GM12872 (cell line): ENCODE measurements at regions not wholly inside any gene's neighbourhood (a gene's known extent, or its start where the extent isn't known, plus 50 kb on each side); places are given as distances from the start of the nearest gene placed in this dataset.

ENCODE experiments used
- CTCF ChIP-seq: IDR thresholded peaks from 3 replicates; pipeline ENCODE4 v1.5.1; 2011; ENCODE audit warnings: low read depth, mild to moderate bottlenecking, low read length, moderate library complexity; ENCODE audit not compliant: insufficient read depth

GRCh38 chrX:10794203-10794630 lies 173.8 kb upstream of the MID1 start:
- no peak for TF ChIP-seq CTCF

GRCh38 chrX:10795721-10796120 lies 175.3 kb upstream of the MID1 start:
- no peak for TF ChIP-seq CTCF

GRCh38 chrX:10797466-10797865 lies 177.1 kb upstream of the MID1 start:
- no peak for TF ChIP-seq CTCF

- TF ChIP-seq CTCF = no peak
These were observed 177.7 kb upstream of the MID1 start for GRCh38 chrX:10798041-10798440.

GRCh38 chrX:10800796-10801195 lies 180.4 kb upstream of the MID1 start:
- TF ChIP-seq CTCF = no peak

GRCh38 chrX:10811111-10811510 lies 190.7 kb upstream of the MID1 start:
- TF ChIP-seq CTCF = no peak

GRCh38 chrX:10813761-10814160 lies 193.4 kb upstream of the MID1 start:
- TF ChIP-seq CTCF = no peak

- no peak for TF ChIP-seq CTCF
These were observed 198.3 kb upstream of the MID1 start for GRCh38 chrX:10818651-10819050.
